NOMO-1 (cell line): ENCODE measurements at regions not wholly inside any gene's neighbourhood (a gene's known extent, or its start where the extent isn't known, plus 50 kb on each side); places are given as distances from the start of the nearest gene placed in this dataset.
A peak's percentile ranks its signal among the peaks of the same experiment; 100 is the strongest.

Experiments used
- DNase-seq, 2 experiments: peaks; one replicate each; lab custom pipeline; 2025; ENCODE audit not compliant: unreplicated experiment in 2 of 2; lab: John Stamatoyannopoulos, UW

DNA sequence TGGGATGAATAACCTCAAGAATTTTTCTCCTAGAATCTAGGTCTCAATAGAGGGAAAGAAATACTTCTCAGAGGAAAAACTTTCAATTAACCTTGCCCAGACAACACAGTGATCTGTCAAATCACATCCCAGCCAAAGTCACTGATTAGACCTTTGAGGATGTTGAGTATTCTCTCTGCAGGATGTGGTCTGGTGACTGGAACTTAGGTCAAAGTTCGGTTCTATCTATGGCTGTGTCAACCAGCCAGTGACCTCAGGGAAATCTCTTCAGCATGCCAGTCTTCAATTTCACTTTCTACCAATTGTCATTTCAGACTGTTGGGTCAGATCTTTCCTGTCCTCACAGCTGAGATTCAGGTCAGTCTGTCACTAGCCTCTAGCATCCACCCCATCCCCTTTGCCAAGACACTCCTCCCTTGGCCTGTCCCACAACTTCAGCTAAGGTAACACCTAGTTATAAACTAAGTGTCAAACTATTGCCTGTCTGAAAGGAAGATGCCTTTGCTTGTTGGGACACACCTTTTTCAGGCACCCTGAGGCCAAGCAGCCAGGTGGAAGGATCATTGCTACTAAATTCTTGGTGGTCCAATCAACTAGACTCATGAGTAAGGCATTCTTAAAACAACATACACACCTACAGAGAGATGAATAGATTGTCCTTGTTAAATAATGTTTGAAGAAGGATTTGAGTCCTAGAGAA, 156.3 kb upstream of the FST start:
- DNase-seq, result no peak

DNA sequence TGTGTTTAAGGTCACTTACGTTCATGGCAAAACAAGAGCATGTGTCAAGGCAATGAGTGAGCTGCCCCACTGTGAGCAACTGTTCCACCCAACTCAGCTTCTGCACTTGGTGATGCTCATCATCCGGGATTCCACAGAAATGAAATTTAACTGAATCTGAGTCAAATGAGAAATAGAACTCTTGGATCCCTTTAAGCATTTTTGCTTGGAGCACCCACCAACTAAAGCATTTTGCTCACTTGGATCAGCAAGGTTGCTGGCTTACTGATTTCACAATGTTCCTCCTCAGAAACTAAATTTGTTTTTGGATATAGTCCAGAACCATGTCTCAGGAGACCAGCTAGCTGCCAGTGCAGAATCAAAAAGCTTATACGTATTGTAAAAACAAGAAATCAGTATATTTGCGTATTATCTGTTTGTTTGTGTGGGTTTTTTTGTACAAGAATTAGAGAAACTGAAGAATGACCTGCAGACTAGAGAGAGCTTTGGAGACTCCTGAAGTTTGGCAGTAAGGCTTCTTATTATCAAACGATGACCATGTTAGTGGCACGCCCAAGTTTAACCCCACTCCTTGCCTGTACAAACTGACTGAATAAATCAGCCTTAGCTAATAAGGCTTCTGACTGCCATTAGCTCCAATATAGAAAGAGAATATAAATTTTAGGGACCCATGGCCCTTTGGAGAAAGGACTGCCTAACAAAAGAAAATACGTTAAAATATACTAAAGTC, 153.8 kb upstream of the FST start:
- no peak for DNase-seq

DNA sequence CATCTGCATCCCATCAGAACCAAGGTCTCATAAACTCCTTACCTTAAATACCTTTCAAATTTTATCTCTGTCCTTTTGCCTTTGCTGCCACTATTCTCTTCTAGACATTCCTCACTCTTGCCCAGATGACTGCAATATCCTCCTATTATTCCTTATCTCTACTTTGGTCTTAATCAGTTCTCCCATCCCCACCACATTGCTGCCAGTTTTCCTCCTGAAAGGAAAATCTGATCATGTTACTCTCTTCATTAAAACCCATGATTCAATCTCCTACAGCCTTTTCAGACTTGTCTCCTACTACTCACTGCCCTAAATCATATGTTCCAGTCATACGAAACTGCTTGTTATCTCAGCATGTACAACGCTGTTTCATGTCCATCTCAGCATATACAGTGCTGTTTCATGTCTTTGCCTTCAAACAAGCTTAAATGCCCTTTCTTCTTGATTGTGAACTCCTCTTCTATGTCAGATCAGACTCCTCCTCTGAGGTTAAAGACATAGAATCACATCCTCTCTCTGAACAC, 152.6 kb upstream of the FST start:
- no peak for DNase-seq

DNA sequence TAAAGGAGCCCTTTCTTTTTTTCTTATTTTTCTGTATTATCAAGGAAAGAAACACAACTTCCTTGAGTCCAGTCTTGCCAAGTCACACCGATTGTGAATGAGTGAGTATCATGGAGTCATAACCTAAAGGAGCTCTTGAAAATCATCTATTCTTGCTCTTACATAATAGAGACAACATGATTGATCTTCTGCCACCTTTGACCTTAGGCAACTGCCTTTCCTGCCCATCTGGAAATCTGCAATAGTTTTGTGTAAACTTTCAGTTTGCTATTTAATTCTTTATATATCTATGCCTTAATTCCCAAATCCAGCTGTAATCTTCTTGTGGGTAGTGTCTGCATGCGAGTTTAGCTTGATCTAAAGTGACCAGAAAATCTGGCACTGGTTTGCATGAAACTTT, 149.9 kb upstream of the FST start:
- peak in 1 of 2 experiments; percentile 8 for DNase-seq

DNA sequence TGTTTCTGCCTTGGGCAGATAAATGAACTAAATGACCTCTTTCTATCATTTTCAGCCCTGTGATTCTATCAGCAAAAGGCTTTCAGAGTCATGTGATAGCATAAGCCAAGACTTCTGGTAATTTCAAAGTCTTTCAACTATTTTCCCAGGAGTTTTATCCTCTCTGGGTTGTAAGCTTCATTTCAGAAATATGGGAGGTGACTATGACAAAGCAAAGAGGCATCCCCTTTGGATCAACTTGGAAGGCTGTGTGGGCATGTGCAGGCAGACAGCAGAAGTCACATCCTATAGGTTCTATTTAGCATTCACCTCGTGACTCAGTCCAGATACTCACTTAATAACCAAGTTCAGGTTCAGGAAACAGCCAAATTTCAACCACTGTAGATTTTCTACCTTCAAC, 149.0 kb upstream of the FST start:
- DNase-seq, result no peak

DNA sequence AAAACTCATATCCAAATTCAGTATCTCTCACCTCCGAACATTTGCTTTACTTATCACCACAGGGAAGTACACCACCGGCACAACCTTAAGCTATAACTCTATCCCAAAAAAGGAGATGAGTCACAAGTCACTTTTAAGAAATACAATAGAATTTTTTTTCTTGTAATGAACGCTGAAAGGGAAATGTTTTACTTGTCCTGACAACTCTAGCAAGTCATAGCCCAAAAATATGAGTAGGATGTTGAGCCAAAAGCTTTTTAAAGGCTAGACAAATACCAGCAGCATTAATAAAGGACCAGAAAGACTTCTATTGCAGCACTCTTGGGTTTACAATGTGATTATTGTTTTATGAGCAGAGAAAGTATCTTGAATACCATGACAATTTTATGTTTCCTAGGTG, 147.3 kb upstream of the FST start:
- DNase-seq, result no peak

DNA sequence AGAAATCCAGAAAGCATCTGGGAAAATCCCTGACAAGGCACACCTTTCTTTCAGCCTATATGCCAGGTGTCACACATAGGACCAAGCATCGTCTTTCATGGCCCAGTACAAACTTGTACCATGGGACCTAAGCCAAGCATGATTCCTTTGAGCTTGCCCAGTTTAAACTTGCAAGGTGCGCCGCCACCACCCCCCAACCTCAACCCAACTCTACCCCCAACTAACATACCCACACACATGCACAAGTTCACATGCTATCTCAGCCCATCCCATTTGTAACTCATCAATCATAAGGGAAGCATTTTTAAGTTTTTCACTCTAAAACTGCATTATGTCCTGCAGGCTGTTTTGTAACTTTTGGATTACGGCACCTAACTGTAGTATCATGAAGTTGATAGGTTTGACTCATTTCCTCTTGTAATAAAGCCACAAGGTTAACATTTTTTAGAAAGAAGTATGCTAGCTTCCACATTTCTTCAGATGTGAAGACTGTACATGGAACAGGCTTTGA, 145.9 kb upstream of the FST start:
- DNase-seq, result peak; percentile 47 to 92

DNA sequence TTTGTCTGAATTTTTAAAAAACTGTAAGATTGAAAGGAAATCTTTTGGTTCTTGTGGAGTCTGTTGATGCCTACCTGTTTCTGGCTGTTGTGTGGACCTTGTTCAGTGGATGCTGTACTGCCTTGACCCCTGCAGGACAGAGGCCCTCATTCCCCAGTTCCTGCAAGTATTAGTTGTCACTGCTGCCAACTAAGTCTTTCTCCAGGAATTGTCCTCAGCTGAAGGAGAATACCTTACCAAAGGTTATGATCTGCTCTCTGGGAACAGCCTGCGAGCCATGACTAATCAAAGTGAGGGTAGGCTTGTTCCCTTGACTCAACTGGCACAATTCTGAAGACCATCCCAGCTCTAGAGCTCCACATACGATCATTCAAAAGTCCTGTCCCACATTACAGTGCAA, 145.3 kb upstream of the FST start:
- DNase-seq, result no peak

DNA sequence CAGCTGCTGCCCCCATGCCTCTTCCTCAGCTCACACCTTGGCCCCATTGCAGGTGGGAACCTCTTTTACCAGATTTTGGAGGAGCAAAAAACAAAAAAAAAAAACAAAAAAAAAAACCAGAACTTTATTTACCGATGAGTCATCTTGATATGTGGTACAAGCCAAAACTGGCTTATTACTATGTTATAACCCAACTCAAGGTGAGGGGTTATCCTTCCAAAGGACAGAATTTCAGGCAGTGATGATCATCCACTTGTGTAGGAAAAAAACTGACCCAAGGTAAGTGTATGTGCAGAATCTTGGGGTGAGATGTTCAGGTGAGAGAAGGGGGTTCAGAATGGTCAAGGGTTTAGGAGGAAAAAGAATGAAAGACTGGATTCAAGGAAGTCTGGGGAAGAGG, 142.6 kb upstream of the FST start:
- no peak for DNase-seq

DNA sequence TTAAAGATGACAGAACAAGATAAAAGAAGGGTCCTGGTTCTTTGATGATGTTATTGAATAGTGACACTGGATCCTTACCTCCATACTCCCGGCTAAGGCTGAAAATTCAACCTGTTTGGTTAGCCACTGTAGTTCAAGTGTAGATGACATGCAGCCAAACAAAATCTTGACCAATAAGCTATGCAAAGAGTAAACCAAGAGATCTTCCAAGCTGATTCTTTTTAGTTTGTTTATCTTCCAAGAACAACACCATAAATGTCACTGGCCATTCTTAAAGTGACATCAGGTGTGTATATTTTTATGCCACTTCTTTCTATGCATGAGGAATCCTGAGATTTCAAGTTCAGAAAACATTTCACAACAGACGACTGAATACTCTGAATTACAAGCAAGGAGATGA, 141.5 kb upstream of the FST start:
- DNase-seq, result no peak

DNA sequence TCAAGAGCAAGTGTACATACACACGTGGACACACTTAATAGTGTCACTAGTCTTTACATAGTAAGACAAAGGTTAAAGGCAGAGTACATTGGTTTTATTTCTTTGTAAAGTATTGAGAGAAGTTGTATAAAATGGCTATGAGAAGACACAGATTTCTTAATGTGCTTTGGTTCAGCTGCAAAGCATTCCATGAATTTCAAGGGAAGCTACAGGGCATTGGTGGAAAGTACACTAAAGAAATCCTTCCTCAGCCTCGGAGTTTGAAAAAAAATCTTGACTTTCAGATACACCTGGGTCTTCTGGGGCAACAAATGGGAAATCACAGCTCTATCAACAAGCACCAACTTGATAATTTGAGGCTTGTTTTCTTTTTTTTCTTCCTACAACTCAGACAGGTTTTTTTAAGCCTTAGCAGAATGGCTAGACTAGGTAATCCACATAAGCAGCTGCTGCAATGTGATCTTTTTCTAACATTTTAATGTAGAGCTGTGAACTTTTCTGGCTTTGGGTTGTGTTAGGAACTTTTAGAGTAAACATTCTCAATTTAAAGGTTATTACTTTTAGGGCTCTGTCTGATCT, 140.4 kb upstream of the FST start:
- DNase-seq, result no peak

DNA sequence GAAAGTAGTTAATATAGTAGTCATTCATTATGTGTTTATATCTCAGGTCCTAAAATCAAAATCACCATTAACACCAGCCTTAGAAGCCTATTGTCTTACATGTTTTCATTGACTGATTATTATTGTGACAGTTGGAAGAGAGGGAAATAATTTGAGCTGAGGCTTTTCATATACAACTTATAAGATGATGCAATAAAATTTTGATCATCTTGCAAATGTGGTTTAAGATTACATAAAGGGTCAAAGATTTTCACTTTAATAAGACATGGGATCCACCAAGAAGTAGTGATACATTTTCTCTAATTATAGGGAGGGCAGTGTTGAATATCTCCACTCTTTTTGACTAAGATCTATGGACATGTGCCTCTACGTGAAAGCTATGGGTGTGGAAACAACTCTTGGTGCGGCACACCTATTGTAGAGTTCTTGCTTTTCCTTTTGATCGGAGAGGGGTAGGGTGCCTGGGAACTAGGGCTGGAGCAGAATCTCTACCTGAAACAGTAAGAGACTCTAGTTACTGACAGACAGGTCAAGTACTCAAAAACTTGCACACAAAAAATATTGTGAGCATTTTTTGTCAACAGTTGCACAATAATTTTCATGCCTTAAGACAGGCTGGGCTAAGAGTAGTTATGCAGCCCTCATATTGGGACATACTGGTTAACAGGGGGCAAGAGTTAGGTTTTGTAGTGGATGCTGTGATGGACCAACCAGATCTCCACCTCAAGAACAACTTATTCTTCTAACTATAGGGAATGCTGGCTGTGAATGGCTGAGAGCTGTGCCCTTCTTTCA, 139.3 kb upstream of the FST start:
- DNase-seq, result no peak

DNA sequence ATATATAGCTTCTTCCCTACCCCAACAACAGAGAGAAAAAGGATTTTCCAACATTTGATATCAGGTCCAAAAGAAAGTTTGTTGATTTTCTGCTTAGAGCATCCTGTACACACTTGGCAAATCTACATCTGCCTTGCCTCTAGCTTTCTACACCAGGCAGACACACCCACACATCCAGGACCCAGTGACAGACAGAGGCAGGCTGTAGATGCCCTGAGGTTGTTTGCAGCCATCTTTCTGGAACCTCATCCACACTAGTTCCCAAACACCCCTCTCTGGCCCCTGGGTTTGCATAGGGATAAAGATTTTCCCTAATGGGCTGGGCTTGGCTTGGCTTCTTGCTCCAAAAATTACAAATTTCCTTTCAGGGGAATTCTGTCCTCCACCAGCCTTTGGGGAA, 138.2 kb upstream of the FST start:
- DNase-seq, result no peak

DNA sequence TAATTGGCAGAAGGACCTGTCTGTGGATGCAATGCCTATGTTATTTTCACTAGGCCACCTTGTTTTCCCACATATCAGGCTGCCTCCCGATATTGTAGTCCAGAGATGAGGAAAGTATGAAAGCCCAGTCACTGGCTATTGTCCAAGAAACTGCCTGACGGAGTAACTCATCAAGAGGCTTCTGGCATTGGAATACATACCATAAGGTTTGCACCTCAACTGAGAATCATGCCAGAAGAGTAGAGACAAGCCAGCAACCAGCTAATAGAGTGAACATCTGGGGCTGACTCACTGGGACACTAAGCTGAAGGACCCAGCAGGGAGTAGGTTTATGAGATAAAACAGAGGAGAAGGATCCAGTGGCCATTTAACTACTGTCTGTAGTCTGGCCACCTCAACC, 137.2 kb upstream of the FST start:
- DNase-seq, result no peak

DNA sequence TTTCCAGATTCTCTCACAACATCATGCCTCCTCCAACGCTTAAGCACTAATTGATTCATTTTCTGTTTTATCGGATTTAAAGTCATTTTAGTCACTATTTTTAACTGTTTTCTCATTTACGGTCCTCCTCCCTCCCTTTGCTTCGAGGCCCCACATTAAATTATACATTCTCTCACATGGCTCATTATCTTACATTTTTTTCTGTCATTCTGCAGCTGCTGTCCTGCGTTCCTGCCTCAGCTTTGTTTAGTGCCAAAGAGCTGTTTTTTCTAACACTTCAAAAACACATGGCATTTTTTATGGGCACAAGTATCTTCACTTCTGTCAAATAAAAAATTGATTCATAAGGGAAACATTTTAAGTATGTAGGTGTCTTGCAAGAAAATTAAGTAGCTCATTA, 130.1 kb upstream of the FST start:
- no peak for DNase-seq

DNA sequence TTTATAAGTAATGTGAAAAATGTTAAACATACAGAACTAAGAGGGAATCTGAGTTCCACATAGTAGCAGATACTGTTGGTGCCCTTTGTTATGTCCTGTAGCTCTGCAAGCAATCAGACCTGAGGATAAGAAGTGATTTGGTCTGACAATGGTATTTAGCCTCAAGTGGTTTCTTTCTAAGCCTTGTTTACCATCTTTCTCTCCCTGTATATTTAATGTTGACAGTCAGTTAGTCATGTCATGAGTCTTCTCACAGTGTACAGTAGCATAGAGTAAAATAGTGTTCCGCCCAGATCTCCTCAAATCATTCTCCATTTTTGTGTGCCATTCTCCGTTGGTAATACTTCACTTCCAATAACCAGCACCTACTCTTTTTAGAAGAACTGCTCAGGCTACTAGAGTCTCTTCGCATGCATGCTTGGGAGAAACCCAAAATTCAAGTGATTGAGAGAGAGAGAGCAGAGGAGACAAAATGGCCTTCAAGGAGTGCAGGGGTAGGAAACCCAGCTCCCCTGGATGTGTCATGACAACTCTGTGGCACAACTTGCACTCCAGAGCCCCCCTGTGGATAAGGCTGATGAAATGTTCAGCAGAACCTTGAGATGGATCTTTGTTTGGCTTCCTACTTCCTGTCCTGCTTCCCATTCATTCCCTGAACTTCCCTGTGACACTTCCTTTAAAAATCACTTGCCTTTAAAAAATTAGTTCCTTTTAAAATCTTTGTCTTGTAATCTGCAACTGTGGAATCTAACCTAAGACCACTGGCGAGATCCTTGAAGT, 129.2 kb upstream of the FST start:
- no peak for DNase-seq

DNA sequence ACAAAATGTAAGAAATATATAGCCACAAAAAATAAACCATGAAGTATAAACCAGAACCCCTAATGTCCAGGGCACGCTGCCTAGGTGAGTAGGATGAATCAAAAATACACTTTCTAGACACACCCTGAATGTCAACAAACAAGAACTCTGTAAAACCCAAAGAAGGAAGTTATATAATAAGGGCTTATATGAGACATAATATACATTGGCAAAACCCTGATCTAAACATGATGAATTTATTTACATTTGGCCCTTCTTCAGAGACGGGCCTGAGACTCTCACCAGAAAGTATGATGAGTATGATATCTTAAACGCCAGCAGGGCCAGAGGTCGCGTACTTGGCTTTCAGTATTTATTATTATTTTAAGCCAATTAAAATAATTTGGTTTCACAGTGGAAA, 125.1 kb upstream of the FST start:
- DNase-seq, result no peak

DNA sequence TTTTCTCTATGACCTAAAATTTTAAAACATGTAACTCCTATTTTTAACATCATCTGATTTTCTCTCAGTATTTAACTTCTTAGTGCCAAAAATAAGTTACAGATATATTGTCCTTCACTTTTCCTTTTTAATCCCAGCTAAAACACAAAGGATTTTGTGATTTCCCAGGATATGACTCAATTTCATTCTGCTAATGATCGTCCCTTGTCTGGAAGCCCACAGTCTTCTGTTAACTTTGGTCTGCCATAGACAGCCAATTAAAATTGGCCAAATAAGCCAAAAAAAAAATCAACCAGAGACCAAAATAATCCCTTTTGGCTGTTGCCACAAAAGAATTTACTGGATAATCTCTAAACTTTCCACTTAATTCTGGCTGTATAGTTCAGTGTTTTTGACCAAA, 124.5 kb upstream of the FST start:
- no peak for DNase-seq

DNA sequence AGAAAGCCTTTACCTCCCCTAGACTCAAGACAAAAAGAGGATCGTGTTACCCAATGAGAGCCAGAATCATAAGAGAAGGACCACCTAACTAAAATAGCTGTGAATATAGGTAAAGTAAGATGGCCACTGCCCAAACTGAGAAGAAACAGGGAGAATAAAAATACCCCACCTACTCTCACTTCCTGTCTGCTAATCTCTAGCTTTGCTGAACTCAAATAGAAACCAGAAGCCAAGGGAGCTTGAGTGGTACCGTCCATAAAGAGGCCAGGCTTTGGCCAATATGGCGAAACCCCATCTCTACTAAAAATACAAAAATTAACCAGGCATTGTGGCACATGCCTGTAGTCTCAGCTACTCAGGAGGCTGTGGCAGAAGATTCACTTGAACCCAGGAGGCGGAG, 123.0 kb upstream of the FST start:
- DNase-seq, result no peak

DNA sequence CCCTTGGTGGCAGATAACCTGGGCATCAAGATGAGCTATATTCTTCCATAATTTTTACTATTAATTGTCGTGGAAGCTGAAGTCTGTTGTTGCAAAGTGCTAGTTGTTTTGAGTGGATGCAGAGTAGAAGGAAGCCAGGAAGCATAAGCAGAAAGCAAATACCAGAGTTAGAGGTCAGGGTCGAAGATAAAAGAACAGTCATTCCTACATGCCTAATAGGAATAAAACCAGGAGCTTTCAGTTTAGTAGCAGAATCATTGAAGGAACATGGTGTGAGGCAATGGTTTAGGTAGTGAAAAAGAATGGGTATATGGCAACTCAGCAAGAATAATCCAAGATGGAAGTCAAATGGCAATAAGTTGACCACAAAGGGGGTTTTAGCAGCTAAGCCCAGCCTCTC, 121.6 kb upstream of the FST start:
- no peak for DNase-seq
